Stomach (tissue), 4 donors: ENCODE measurements at regions not wholly inside any gene's neighbourhood (a gene's known extent, or its start where the extent isn't known, plus 50 kb on each side); places are given as distances from the start of the nearest gene placed in this dataset.

Source experiments
- CTCF ChIP-seq, 7 experiments: fragments of 450-650 bp in 4 of 7; fragments of 200-600 bp in 3 of 7; sonication (generic) in 3 of 7; IDR thresholded peaks; one replicate each; pipeline ENCODE4 v1.5.1; 2016 to 2019; ENCODE audit warnings: antibody characterized with exemption in 7 of 7, control low read depth in 2 of 7, mild to moderate bottlenecking in 1 of 7
- EP300 ChIP-seq: sonication (generic); formaldehyde crosslinking; IDR thresholded peaks from one replicate; pipeline ENCODE4 v1.6.1; 2017; ENCODE audit warnings: antibody characterized with exemption
- POLR2A ChIP-seq, 4 donors: fragments of 450-650 bp; IDR thresholded peaks; one replicate each; pipeline ENCODE4 v1.6.1; 2016; ENCODE audit warnings: antibody characterized with exemption in 4 of 4, control low read depth in 2 of 4, mild to moderate bottlenecking in 1 of 4, moderate library complexity in 1 of 4
- POLR2AphosphoS5 ChIP-seq, 3 donors: sonication (generic); formaldehyde crosslinking; IDR thresholded peaks; one replicate each; pipeline ENCODE4 v1.6.1; 2016; ENCODE audit warnings: antibody characterized with exemption in 3 of 3

GRCh38 chr18:41789001-41789400 lies 166.0 kb upstream of the PIK3C3 start:
- TF ChIP-seq CTCF (IDR thresholded peaks at IDR 0.05) (no peak), POLR2A (IDR thresholded peaks at IDR 0.05) (no peak), EP300 (no peak), POLR2AphosphoS5 (IDR thresholded peaks at IDR 0.05) (no peak)
